GM18861 (cell line): ENCODE measurements at regions not wholly inside any gene's neighbourhood (a gene's known extent, or its start where the extent isn't known, plus 50 kb on each side); places are given as distances from the start of the nearest gene placed in this dataset.

Source experiments
- ATAC-seq: cut with Tn5 transposase; IDR thresholded peaks from one replicate; pipeline ENCODE4 v1.9.1; 2021; ENCODE audit not compliant: unreplicated experiment

DNA sequence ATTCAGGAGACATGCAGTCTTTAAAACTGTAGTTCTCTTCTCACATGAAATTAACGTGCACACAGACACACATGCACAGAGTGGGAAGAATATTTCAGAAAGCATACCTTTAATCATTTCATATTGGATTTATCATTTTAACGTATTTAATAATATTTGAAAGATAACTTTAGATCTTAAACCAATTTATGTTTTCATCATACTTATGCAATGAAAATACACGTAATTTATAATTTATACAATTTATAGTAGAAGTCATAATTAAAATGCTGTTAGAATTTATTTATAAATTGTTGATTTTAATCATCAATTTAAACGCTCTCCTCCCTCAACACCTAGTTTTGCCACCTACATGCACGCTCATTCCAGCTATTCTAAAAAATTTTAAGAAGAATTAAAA, 894.9 kb upstream of the CTNND2 start:
- no peak for ATAC-seq

DNA sequence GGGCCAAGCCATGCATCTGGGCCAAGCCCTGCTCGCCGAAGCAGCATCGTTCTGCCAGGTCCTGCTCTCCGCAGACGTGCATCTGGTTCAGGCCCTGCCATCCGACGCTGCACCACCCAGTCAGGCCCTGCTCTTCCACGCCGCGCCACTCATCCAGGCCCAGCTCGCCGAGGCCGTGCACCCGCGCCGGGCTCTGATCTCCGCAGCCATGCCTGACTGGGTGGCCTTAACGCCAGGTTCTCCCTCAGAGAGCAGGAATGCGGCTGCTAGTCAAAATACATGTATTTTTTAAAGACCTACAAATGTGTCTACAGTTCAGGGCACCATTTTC, 891.1 kb upstream of the CTNND2 start:
- no peak for ATAC-seq

DNA sequence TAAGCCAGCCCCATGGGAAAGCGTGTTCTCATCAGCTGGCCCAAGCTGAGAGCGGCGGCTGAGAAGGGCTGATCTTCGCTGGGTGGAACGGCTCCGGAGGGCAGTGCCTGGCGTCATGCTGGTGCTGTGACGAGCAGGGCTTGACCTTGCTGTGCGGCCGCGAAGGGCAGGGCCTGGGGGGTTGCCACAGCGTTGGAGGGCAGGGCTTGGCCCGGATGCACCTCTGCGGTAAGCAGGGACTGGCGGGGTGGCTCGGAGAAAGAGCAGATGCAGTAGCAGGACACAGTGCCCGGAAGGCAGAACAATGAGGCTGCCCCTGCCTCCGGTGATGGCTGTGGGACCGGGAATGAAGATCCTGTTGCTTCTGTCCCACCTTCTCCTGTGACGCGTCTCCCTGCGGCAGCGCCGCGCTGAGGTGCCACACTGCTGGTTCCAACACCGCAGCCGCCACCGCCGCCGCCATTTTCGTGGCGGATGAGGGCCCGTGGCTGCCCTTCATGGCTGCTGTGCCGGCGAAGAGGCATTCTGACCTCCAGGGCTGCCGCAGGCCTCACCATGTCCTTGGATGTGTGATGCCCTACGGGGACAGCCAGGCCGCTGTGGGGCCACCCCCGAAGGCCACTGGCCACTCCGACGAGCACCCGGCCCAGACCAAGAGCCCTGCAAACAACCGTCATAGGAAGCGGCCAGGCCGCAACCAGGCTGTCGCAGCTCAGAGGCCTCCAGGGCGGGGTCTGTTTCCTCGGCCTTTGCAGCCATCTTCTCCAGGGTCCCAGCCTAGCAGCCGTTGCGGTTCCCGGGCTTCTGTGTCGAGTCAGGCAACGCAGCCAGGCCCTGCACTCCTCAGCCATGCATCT, 890.5 kb upstream of the CTNND2 start:
- ATAC-seq: no peak

DNA sequence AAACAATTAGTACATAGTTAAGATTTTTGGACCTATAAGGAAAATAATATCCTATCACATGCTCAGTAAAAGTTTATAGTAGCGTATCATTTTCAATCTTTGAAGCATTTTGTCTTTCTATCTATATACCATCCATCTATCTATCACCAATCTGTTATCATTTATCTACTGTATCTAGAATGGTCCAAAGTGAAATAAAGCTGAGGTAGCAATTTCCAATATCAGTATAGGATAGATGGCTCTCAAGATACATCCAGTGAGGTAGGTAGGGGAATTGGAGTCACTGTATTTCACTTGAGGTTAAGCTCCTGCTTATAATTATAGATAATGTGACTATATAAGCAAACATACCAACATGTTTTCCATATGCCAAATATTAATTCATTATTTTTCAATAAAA, 889.1 kb upstream of the CTNND2 start:
- no peak for ATAC-seq

DNA sequence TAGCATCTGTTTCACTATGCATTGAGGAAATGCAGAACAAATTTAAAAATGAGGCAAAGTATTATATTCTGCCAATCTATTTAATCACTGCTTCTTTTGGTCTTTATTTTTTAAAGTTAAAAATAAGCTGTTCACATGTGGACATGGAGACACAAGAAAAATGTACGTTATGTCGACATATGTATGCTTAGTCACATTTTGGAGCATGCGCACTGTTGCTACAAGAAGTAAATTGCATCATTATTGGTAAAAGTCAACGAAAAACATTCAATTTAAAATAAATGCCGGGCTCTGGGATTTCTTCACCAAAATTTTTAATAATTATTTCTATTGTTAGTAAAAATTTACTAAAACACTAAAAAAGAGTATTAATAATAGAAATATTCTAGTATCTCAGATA, 876.3 kb upstream of the CTNND2 start:
- no peak for ATAC-seq

DNA sequence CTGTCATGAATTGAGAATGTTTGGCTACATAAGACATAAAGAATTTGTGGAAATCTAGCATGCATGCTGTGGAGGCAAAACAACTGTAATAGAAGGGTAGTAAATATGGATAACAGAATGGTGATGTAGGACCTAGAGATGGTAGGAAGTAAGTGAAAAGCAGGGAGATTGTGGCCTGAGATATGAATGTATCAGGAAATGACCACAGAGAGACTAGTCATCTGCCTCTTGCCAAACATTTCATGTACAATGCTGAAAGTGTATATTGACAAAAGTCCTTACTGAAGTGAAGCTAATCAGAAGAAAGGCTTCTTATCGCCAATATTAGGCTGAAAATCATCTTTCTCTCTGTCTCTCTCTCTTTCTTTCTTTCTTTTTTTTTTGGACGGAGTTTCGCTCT, 873.1 kb upstream of the CTNND2 start:
- no peak for ATAC-seq

DNA sequence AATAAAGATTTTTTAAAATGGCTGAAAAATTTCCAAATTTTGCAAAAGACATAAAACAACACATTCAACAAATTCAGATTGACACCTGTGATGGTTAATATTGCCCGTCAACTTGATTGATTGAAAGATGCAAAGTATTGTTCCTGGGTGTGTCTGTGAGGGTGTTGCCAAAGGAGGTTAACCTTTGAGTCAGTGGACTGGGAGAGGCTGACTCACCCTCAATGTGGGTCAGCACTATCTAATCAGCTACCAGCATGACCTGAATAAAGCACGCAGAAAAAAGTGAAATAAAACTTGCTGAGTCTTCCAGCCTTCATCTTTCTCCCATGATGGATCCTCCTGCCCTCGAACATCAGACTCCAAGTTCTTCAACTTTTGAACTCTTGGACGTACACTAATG, 868.0 kb upstream of the CTNND2 start:
- ATAC-seq: no peak

DNA sequence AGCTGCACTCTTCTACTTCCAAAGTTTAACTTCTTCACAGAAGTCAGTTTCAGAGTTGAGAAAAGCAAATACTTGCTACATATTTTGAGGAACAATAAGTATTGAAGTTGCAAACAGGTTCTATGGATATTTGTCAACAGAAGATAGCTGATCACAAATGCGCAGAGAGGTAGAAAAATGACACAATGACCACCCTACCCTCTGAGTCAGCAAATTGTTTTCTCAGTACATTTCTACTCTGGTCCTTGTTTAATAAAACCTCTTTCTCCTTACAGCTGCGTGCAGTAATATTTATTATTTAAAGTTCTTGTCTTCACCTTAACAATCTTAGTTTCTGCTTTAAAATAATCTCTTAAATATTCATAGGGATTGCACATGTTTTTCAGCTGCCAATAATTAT, 855.1 kb upstream of the CTNND2 start:
- ATAC-seq: no peak

DNA sequence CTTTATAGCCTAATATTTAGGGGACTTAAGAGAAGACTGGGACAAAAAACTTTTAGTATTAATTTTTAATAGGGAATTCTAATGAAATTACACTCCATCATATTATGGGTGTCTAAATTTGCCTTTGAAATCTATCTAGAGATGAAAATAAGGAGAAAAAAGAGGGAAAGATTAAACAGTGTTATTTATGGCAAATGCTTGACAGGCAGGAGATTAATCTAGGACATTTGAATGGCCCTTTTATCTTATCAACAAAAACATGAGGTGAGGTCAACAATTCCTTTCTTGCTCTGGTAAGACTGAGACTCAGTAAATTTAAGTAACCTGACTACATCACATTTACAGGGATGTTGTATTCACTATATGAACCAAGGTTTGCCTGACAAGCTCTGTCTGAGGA, 852.8 kb upstream of the CTNND2 start:
- no peak for ATAC-seq

DNA sequence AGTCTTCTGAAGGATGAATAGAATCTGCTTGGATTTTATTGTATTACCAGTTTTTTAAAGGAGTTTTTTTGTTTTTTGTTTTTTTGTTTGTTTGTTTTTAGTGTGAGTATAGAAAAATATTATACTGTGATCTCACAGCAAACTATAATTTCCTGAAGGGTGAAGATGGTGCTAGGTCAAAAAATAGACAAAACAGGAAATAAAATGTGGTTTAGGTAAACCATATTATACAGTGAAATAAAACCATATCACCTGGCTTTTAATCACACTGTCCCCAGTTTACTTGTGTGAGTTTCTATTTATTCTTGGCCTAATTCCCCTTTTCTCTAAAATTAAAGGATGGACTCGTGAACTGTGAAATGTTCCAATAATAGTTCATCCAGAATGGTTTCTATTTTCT, 841.3 kb upstream of the CTNND2 start:
- no peak for ATAC-seq

DNA sequence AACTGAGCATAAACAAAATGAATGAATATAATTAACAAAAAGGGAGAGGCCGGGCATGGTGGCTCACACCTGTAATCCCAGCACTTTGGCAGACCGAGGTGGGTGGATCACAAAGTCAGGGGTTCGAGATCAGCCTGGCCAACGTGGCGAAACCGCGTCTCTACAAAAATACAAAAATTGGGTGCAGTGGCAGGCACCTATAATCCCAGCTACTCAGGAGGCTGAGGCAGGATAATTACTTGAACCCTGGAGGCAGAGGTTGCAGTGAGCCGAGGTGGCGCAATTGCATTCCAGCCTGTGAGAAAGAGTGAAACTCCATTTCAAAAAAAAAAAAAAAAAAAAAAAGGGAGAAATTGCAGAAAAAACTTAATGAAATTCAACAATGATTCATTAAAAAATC, 839.3 kb upstream of the CTNND2 start:
- ATAC-seq: no peak

DNA sequence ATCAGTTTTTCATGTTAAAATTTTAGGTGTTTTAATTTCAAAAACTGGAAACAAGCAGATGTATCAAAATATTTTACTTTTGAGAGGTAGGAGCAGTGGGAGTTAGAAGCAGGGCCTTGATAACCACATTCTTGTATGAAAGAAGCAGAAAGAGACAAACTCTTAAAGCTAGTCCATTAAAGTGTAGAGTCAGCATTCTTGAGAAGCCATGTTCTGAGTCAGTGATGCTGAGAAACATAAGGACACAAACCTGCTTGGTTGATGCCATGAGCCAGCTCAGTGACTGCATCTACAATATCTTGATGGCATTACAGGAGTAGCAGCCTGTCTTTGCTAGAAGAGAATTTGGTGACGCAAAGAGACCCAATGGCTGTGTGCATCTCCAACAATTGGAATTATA, 826.1 kb upstream of the CTNND2 start:
- no peak for ATAC-seq

DNA sequence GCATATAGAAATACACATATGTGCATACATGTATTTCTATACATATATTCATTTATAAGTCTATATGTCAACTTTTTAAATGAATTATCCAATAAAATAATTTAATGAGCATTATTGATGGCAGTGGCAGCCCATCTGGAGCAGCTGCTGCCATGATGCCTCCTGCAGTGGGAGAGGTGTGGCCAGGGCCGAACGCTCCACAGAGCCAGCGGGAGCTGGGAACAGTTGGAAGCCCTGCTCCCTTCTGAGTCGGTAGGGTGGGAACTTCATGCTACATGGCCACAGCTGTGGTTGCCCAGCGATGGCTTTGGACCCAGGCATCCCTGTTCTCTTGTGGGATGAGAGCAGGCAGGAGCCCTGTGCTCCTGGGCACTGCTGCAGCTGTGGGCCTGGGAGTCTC, 812.4 kb upstream of the CTNND2 start:
- no peak for ATAC-seq

DNA sequence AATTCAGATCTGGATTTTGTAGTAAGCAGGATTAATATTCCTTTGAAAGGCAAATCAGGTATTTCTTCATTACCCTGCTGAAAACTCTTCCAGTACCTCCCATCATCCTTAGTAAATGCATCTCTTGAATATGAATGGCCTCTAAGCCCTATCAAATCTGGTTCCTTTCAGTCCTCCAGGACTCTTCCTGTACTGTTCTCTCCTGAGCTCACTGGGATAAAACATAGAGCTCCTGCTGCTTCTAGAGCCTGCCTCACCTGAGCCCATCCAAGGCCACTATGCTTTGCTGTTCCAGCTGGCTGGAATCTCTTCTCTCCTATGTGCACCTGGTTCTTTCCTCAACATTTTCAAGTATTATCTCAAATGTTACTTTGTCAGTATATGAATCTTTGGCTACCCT, 803.3 kb upstream of the CTNND2 start:
- no peak for ATAC-seq

DNA sequence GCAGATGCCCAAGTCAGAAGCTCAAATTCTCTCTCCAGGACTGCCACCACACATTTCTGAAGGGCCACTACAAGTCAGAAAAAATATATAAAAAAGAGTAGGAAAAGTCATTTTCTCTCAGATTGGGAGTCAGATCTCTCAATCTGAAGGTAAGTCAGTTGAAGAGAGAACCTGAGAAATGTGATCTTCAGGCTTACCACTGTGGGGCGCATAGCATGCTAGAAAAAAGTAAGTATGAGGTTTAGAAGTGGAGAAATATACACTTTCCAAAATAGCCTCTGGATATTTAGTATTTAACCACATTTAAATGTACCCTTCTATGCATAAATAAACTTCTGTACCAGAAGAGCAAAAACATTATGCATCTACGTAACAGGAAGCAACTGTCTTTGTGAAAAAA, 800.7 kb upstream of the CTNND2 start:
- no peak for ATAC-seq

DNA sequence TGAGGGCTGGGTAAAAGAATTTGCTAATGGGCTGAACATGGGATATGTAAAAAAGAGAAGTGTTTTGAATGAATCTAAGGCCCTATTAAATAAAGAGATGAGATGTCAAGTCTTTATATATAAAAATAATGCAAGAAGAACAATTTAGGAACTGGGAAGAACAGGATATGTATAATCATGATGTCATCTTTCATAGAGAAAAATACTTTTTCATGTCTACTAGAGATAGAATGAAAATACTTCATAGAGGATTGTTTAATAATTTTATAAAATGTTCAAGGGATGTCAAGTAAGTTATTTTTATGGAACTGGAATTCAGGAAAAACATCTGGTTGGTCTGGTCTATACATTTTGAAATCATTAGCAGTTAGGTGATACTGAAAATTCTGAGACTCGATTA, 799.0 kb upstream of the CTNND2 start:
- ATAC-seq: no peak

DNA sequence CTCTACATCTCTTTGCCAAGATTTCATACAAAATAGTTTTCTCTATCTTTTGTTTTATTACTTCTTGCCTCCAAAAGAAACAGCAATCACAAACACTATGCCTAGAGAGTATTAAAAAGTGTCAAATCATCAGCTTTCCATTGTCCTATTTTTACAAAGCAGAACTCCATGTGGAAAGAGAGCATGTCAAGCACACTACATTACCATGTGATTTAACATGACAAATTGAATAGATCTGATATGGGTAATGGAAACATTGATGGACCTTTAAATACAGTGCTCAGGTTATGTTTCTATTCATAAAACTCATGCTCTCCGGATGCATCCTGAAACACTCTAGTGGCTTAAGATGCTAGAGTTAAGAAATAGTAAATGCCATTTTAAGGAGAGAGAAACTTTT, 791.4 kb upstream of the CTNND2 start:
- no peak for ATAC-seq

DNA sequence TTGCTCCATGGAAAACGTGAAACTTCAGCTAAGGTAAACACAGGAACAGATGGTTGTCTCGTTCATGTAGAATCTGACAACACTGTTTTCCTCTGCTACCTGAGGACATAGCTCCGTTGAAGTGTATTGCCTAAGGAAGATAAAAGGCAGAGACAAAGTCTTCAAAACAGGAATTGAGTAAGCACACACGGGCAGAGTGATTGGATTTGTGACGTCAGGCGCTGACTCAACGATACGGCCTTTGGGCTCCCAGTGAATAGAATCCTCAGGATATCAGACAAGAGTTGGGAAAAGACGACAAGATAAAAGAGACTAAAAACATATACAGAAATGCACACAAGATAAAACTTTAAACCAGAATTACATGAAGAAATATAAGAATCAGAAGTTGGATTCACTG, 787.1 kb upstream of the CTNND2 start:
- ATAC-seq: no peak

DNA sequence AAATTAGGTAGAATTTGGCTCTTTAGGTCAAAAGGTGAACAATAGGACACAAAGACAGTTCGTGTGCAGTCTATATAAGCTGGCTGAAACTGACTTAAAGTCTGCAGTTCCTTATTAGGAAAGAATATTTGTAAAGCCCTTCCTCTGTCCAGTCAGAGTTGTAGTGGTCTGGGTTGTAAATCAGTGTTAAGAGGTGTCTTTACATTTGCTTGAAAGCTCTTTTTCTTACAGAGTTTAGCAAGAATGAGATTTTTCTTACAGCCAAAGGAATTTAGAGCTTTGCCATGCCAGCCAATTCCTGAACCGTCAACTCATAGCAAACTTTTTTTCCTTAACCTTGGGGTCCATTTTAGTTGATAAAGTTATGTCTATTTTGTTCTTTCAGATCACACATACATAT, 786.1 kb upstream of the CTNND2 start:
- ATAC-seq: no peak

DNA sequence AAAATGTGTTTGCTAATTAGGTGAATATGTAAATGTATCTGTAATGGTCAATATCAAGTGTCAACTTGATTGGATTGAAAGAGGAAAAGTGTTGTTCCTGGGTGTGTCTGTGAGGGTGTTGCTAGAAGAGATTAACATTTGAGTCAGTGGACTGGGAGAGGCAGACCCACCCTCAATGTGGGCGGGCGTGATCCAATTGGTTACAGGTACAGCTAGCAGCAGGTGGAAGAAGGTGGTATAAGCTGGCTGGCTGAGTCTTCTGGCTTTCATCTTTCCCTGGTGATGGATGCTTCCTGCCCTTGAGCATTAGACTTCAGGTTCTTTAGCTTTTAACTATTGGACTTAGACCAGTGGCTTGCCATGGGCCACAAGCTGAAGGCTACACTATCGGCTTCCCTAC, 779.0 kb upstream of the CTNND2 start:
- no peak for ATAC-seq

DNA sequence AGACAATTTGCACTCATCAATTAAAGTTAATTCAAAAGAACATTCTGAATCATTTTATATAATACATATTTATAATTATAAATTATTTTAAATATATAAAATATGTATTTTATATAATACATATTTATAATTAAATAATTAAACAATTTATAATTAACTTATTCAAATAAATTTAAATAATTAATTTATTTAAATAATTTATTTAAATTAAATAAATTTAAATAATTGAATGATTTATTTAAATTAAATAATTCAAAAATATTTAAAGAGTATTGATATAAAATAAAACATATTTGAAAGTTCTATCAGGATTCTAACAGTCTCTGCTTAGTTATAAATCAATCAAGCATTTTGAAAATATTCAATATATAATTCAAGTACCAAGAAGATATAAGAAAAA, 775.5 kb upstream of the CTNND2 start:
- no peak for ATAC-seq

DNA sequence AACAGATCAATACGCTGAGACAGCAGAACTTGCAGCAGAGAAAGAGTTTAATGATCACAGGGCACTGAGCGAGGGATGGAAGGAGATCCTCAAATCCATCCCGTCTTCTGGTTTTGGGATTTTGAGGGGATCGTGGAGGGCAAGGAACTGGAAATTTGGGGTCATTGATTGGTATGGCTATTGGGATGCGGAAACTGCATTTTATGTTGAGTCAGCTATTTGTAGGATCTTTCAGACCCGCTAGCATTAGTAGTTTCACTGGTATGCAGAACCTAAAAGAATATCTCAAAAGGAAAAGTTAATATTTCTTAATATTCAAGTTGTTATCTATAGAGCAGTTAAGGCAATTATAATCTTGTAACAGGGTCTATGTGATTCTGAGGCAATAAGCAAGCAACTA, 771.7 kb upstream of the CTNND2 start:
- no peak for ATAC-seq

DNA sequence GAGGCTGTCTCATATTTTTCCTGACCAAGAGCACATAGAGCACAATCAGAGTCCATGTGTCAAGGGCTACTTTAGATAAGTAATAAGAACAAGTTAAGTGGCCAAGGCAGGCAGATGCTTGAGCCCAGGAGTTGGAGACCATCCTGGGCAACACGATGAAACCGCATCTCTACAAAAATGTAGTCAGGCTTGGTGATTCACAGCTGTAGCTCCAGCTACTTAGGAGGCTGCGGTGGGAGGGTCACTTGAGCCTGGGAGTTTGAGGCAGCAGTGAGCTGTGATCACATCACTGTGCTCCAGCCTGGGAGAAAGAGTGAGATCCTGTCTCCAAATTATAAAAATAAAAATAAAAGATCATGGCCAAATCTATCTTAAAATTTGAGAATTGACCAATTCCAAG, 767.9 kb upstream of the CTNND2 start:
- no peak for ATAC-seq

DNA sequence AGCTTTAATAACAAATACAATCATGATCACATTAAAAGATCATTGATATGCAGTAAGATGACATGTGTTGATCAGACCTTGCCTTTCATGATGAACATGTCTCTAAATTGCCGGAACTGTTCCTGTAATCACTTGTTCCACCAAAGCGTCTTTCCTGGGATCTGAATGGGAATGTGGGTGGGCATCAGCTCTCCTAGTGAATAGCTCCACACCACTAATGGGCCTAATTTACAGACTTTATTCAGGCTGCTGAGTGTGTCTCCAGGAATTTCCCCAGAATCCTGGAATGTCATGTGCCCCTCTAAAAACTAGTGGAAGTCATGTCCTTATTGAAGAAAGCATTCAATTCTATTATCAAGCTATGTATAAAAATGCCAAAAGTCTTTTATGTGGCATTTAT, 765.1 kb upstream of the CTNND2 start:
- no peak for ATAC-seq
